Astrocyte (in vitro differentiated cells and primary cell): ENCODE measurements at regions not wholly inside any gene's neighbourhood (a gene's known extent, or its start where the extent isn't known, plus 50 kb on each side); places are given as distances from the start of the nearest gene placed in this dataset.

Experiments
- CTCF ChIP-seq: IDR thresholded peaks from 2 replicates; pipeline ENCODE4 v1.5.1; 2011; ENCODE audit warnings: low read depth, mild to moderate bottlenecking, inconsistent platforms, low read length, moderate library complexity; ENCODE audit not compliant: insufficient read depth
- EZH2 ChIP-seq: IDR thresholded peaks from 2 replicates; pipeline ENCODE4 v1.6.1; 2012; ENCODE audit warnings: mild to moderate bottlenecking, low read length, inconsistent platforms; ENCODE audit not compliant: insufficient read depth

GRCh38 chr5:8102714-8103113, 233.8 kb downstream of the MTRR start:
- TF ChIP-seq CTCF = no peak
- no peak for TF ChIP-seq EZH2
